ENCODE measurements at regions not wholly inside any gene's neighbourhood (a gene's known extent, or its start where the extent isn't known, plus 50 kb on each side); places are given as distances from the start of the nearest gene placed in this dataset.

- WGBS, 5 donors = 87 to 92% (median 89%) methylated on average over 1 of the region's 1 CpG
- Histone ChIP-seq H3K27me3 (replicated peaks in 1 of 7) (no peaks in the 10 kb centered on the region), H3K4me3 (no peak overlapping the region), H3K36me3 (no peaks in the 10 kb centered on the region), H3K27ac (no peak overlapping the region), H3K4me1 (no peaks in the 10 kb centered on the region), H3K9me3 (peaks cover 0 to 7% (median 0%) of the 10 kb centered on the region in 8 donors)
- no peak for DNase-seq
- TF ChIP-seq POLR2A (IDR thresholded peaks at IDR 0.05) (no peak), CTCF (IDR thresholded peaks at IDR 0.05 in 8 of 11, conservative IDR thresholded peaks at IDR 0.05 in 3 of 11) (no peak)
- intact Hi-C loops (cut with DNase I; ENCODE audit: low total_unique reads) = no loop called here
Measured at GRCh38 chr1:218991089-218991488, 182.6 kb upstream of the LYPLAL1 start.

- 88 to 96% (median 91%) methylated on average over 1 of the region's 1 CpG for WGBS, 5 donors
- TF ChIP-seq POLR2AphosphoS5 (IDR thresholded peaks at IDR 0.05) = no peak
- no peak for TF ChIP-seq CTCF (IDR thresholded peaks at IDR 0.05 in 8 of 11, conservative IDR thresholded peaks at IDR 0.05 in 3 of 11)
- TF ChIP-seq POLR2A (IDR thresholded peaks at IDR 0.05) = no peak
- H3K36me3 ChIP-seq = no peaks in the 10 kb centered on the region
- H3K27ac ChIP-seq = no peak overlapping the region
- H3K4me3 ChIP-seq = no peak overlapping the region
- no peaks in the 10 kb centered on the region for H3K4me1 ChIP-seq
- intact Hi-C loops (cut with DNase I; ENCODE audit: low total_unique reads) = no loop called here
- H3K27me3 ChIP-seq (replicated peaks in 1 of 7) = no peaks in the 10 kb centered on the region
- DNase-seq = no peak
- no peaks in the 10 kb centered on the region for H3K9me3 ChIP-seq
Measured at GRCh38 chr1:218994615-218995014, 179.1 kb upstream of the LYPLAL1 start.

GRCh38 chr1:218995091-218995665, 178.5 kb upstream of the LYPLAL1 start:
- intact Hi-C loops (cut with DNase I; ENCODE audit: low total_unique reads) = no loop called here
- Histone ChIP-seq H3K4me1 (no peaks in the 10 kb centered on the region), H3K27me3 (replicated peaks in 1 of 7) (no peaks in the 10 kb centered on the region), H3K36me3 (no peaks in the 10 kb centered on the region), H3K4me3 (no peak overlapping the region), H3K27ac (no peak overlapping the region), H3K9me3 (no peaks in the 10 kb centered on the region)
- 80 to 90% (median 84%) methylated on average over 3 of the region's 3 CpGs for WGBS, 5 donors
- DNase-seq = no peak
- no peak for TF ChIP-seq POLR2AphosphoS5 (IDR thresholded peaks at IDR 0.05)
- TF ChIP-seq POLR2A (IDR thresholded peaks at IDR 0.05) = no peak
- TF ChIP-seq CTCF (IDR thresholded peaks at IDR 0.05 in 8 of 11, conservative IDR thresholded peaks at IDR 0.05 in 3 of 11) = no peak

- H3K27me3 ChIP-seq (replicated peaks in 1 of 7) = no peaks in the 10 kb centered on the region
- DNase-seq = no peak
- no peaks in the 10 kb centered on the region for H3K9me3 ChIP-seq
- no peak overlapping the region for H3K27ac ChIP-seq
- no peak for TF ChIP-seq CTCF (IDR thresholded peaks at IDR 0.05 in 8 of 11, conservative IDR thresholded peaks at IDR 0.05 in 3 of 11)
- TF ChIP-seq POLR2A (IDR thresholded peaks at IDR 0.05) = no peak
- TF ChIP-seq POLR2AphosphoS5 (IDR thresholded peaks at IDR 0.05) = no peak
- no peaks in the 10 kb centered on the region for H3K4me1 ChIP-seq
- no peak overlapping the region for H3K4me3 ChIP-seq
- intact Hi-C loops (cut with DNase I; ENCODE audit: low total_unique reads) = no loop called here
- no peaks in the 10 kb centered on the region for H3K36me3 ChIP-seq
Measured at GRCh38 chr1:218996362-218996761, 177.3 kb upstream of the LYPLAL1 start.
